ENCODE measurements at regions not wholly inside any gene's neighbourhood (a gene's known extent, or its start where the extent isn't known, plus 50 kb on each side); places are given as distances from the start of the nearest gene placed in this dataset.

DNA sequence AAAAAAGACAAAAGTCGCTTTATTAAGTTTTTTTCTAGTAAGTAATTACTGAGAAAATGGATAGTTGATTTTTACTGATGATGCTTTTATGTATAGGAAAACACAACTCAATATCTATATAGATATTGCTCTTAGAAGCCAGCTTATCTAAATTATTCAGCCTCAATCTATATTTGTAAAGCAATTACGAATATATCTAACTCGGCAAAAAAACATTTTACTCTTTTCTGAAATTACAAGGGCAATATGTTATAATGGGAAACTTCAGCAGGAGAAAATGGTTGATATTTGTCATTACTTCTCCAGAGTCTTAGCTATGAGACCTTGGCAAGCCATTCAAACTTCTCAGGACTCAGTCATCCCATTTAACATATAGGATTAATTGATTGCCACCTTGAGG is 228.5 kb downstream of the SLC7A11 start:
- no peaks in the 10 kb centered on the region for H3K4me1 ChIP-seq
- no peaks in the 10 kb centered on the region for H3K36me3 ChIP-seq
- no peak for DNase-seq
- no peak for TF ChIP-seq POLR2AphosphoS5 (IDR thresholded peaks at IDR 0.05)
- TF ChIP-seq, protein P1, sequence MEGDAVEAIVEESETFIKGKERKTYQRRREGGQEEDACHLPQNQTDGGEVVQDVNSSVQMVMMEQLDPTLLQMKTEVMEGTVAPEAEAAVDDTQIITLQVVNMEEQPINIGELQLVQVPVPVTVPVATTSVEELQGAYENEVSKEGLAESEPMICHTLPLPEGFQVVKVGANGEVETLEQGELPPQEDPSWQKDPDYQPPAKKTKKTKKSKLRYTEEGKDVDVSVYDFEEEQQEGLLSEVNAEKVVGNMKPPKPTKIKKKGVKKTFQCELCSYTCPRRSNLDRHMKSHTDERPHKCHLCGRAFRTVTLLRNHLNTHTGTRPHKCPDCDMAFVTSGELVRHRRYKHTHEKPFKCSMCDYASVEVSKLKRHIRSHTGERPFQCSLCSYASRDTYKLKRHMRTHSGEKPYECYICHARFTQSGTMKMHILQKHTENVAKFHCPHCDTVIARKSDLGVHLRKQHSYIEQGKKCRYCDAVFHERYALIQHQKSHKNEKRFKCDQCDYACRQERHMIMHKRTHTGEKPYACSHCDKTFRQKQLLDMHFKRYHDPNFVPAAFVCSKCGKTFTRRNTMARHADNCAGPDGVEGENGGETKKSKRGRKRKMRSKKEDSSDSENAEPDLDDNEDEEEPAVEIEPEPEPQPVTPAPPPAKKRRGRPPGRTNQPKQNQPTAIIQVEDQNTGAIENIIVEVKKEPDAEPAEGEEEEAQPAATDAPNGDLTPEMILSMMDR (IDR thresholded peaks at IDR 0.05 in 8 of 11, conservative IDR thresholded peaks at IDR 0.05 in 3 of 11), result no peak
- no peak for TF ChIP-seq POLR2A (IDR thresholded peaks at IDR 0.05)
- no peak overlapping the region for H3K4me3 ChIP-seq
- no peaks in the 10 kb centered on the region for H3K27me3 ChIP-seq (replicated peaks in 1 of 7)
- no peaks in the 10 kb centered on the region for H3K9me3 ChIP-seq
- WGBS, 5 donors, result 55 to 82% (median 72%) methylated on average over 3 of the region's 3 CpGs
- intact Hi-C loops (cut with DNase I; ENCODE audit: low total_unique reads), result no loop called here
- no peak overlapping the region for H3K27ac ChIP-seq

DNA sequence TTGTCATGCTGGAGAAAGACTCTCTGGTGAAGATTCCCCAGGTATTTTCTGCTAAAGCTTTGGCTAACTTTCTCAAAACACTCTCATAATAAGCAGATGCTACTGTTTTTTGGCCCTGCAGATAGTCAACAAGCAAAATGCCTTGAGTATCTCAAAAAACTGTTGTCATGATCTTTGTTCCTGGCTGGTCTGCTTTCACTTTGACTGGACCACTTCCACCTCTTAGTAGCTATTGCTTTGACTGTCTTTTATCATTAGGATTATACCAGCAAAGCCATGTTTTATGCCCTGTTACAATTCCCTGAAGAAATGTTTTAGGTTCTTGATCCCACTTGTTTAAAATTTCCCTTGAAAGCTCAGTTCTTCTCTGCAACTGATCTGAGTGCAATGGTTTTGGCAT is 231.5 kb downstream of the SLC7A11 start:
- no peaks in the 10 kb centered on the region for H3K4me1 ChIP-seq
- no peaks in the 10 kb centered on the region for H3K27me3 ChIP-seq (replicated peaks in 1 of 7)
- H3K36me3 ChIP-seq, result no peaks in the 10 kb centered on the region
- no peaks in the 10 kb centered on the region for H3K9me3 ChIP-seq
- no peak for DNase-seq
- H3K27ac ChIP-seq, result no peak overlapping the region
- intact Hi-C loops (cut with DNase I; ENCODE audit: low total_unique reads), result no loop called here
- no peak overlapping the region for H3K4me3 ChIP-seq
- TF ChIP-seq POLR2A (IDR thresholded peaks at IDR 0.05) (no peak), POLR2AphosphoS5 (IDR thresholded peaks at IDR 0.05) (no peak)
- TF ChIP-seq, protein P1 (IDR thresholded peaks at IDR 0.05 in 8 of 11, conservative IDR thresholded peaks at IDR 0.05 in 3 of 11), result no peak

DNA sequence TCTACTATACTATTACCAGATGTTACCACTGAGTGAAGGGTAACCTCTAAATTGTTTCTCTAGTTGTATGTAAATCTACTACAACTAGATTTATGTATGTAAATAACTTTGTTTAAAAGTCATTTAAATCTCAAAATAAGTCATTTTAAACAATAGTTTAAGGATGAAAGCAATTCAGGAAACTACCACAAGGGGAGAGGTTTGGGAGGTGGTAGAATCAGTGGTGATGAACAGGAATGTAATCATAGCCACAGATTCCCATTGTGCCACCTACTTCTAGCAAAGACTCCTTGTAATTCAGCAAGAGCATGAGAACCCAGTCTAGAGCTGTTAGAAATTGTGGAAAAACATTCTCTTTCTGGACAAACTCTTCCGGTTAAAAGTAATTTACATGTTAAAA is 234.6 kb downstream of the SLC7A11 start:
- Histone ChIP-seq H3K27me3 (replicated peaks in 1 of 7) (no peaks in the 10 kb centered on the region), H3K36me3 (no peaks in the 10 kb centered on the region), H3K4me3 (no peak overlapping the region), H3K4me1 (no peaks in the 10 kb centered on the region), H3K9me3 (no peaks in the 10 kb centered on the region), H3K27ac (no peak overlapping the region)
- WGBS, 5 donors, result 85 to 97% (median 91%) methylated on average over 1 of the region's 1 CpG
- intact Hi-C loops (cut with DNase I; ENCODE audit: low total_unique reads), result no loop called here
- TF ChIP-seq, protein P1 (IDR thresholded peaks at IDR 0.05 in 8 of 11, conservative IDR thresholded peaks at IDR 0.05 in 3 of 11), result peak in 1 of 11 experiments; percentile 7
- no peak for TF ChIP-seq POLR2A (IDR thresholded peaks at IDR 0.05)
- no peak for DNase-seq

DNA sequence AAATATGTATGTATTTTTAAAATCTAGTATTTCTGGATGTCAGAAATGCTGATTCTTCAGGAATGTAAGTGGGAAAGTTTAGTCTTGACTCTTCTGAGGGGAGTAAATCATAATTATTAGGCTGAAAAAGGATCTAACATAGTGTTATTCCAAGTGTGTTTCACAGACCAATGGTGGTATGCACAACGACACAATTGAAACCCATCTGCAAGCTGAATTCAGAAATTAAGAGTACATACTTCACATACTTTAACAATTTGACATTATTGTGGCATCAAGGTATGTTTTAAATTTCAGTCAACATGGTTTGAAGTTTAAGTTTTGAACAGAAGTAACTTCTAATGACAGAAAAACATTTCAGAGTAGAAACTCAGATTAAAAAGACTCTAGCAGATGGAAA is 236.7 kb downstream of the SLC7A11 start:
- no peak for DNase-seq
- Histone ChIP-seq H3K36me3 (no peaks in the 10 kb centered on the region), H3K4me3 (no peak overlapping the region), H3K4me1 (no peaks in the 10 kb centered on the region), H3K27me3 (replicated peaks in 1 of 7) (no peaks in the 10 kb centered on the region), H3K27ac (no peak overlapping the region), H3K9me3 (no peaks in the 10 kb centered on the region)
- TF ChIP-seq POLR2A (IDR thresholded peaks at IDR 0.05) (no peak), POLR2AphosphoS5 (IDR thresholded peaks at IDR 0.05) (no peak)
- TF ChIP-seq, protein P1 (IDR thresholded peaks at IDR 0.05 in 8 of 11, conservative IDR thresholded peaks at IDR 0.05 in 3 of 11), result no peak
- 72 to 88% (median 76%) methylated on average over 1 of the region's 1 CpG for whole genome bisulfite sequencing, 5 donors
- intact Hi-C loops (cut with DNase I; ENCODE audit: low total_unique reads), result no loop called here
